Thoracic aorta (tissue), 2 donors: ENCODE measurements at regions not wholly inside any gene's neighbourhood (a gene's known extent, or its start where the extent isn't known, plus 50 kb on each side); places are given as distances from the start of the nearest gene placed in this dataset.

Source experiments
- ATAC-seq: fragments of 150-250 bp; one replicate; pipeline ENCODE4 v1.8.0; 2017; ENCODE audit warnings: low read depth; ENCODE audit not compliant: insufficient number of reproducible peaks, low FRiP score
- DNase-seq: peaks from one replicate; pipeline ENCODE4 v3.0.0-alpha.2; 2020; ENCODE audit warnings: low spot score
- H3K27ac ChIP-seq, 2 donors: fragments of 200-600 bp; sonication (generic); 1 replicate in 1 of 2; 2 replicates in 1 of 2; pipeline ENCODE4 v1.5.1; 2016; ENCODE audit warnings: mild to moderate bottlenecking in 2 of 2, moderate library complexity in 2 of 2
- H3K27me3 ChIP-seq: fragments of 200-600 bp; sonication (generic); replicated peaks from 2 replicates; pipeline ENCODE4 v1.6.0; 2016; ENCODE audit warnings: mild to moderate bottlenecking; ENCODE audit not compliant: insufficient read depth
- H3K36me3 ChIP-seq: fragments of 200-600 bp; sonication (generic); one replicate; pipeline ENCODE4 v1.5.1; 2016
- H3K4me1 ChIP-seq, 2 donors: fragments of 200-600 bp; sonication (generic); 1 replicate in 1 of 2; 2 replicates in 1 of 2; pipeline versions ENCODE4 v1.5.1 to v1.6.0; 2016; ENCODE audit warnings: low read depth in 2 of 2, mild to moderate bottlenecking in 1 of 2; ENCODE audit not compliant: control insufficient read depth in 1 of 2
- H3K4me3 ChIP-seq: fragments of 200-600 bp; sonication (generic); 2 replicates; pipeline ENCODE4 v1.5.1; 2016; ENCODE audit warnings: mild to moderate bottlenecking
- H3K9me3 ChIP-seq: fragments of 200-600 bp; sonication (generic); 2 replicates; pipeline ENCODE4 v1.5.1; 2016
- CTCF ChIP-seq: fragments of 200-600 bp; sonication (generic); IDR thresholded peaks from one replicate; pipeline ENCODE4 v1.5.1; 2019; ENCODE audit warnings: antibody characterized with exemption

- no peaks in the 10 kb centered on the region for H3K27me3 ChIP-seq
- H3K27ac ChIP-seq: no peak overlapping the region
- H3K36me3 ChIP-seq: no peaks in the 10 kb centered on the region
- no peaks in the 10 kb centered on the region for H3K4me1 ChIP-seq
- no peak for TF ChIP-seq CTCF
- DNase-seq (no peak), ATAC-seq (no peak)
- H3K4me3 ChIP-seq: no peak overlapping the region
- no peaks in the 10 kb centered on the region for H3K9me3 ChIP-seq
These were observed 144.0 kb upstream of the CIBAR2 start for GRCh38 chr16:85256190-85256739.

GRCh38 chr16:85257483-85257882, 145.2 kb upstream of the CIBAR2 start:
- ATAC-seq (no peak), DNase-seq (no peak)
- H3K9me3 ChIP-seq: no peaks in the 10 kb centered on the region
- no peak for TF ChIP-seq CTCF
- no peak overlapping the region for H3K4me3 ChIP-seq
- H3K27ac ChIP-seq: no peak overlapping the region
- no peaks in the 10 kb centered on the region for H3K36me3 ChIP-seq
- H3K4me1 ChIP-seq: no peaks in the 10 kb centered on the region
- H3K27me3 ChIP-seq: no peaks in the 10 kb centered on the region

- Histone ChIP-seq H3K27ac (no peak overlapping the region), H3K9me3 (no peaks in the 10 kb centered on the region), H3K36me3 (no peaks in the 10 kb centered on the region), H3K4me1 (no peaks in the 10 kb centered on the region), H3K4me3 (no peak overlapping the region), H3K27me3 (no peaks in the 10 kb centered on the region)
- DNase-seq: no peak
- no peak for ATAC-seq
- no peak for TF ChIP-seq CTCF
These were observed 145.9 kb upstream of the CIBAR2 start for GRCh38 chr16:85258166-85258565.

- H3K27ac ChIP-seq: no peak overlapping the region
- H3K4me3 ChIP-seq: no peak overlapping the region
- DNase-seq (no peak), ATAC-seq (no peak)
- no peak for TF ChIP-seq CTCF
- H3K4me1 ChIP-seq: no peaks in the 10 kb centered on the region
- H3K27me3 ChIP-seq: no peaks in the 10 kb centered on the region
- H3K9me3 ChIP-seq: no peaks in the 10 kb centered on the region
- H3K36me3 ChIP-seq: no peaks in the 10 kb centered on the region
These were observed 146.4 kb upstream of the CIBAR2 start for GRCh38 chr16:85258629-85259028.

GRCh38 chr16:85259115-85259831, 147.0 kb upstream of the CIBAR2 start:
- Histone ChIP-seq H3K36me3 (no peaks in the 10 kb centered on the region), H3K27ac (no peak overlapping the region), H3K4me3 (no peak overlapping the region), H3K9me3 (no peaks in the 10 kb centered on the region), H3K27me3 (no peaks in the 10 kb centered on the region), H3K4me1 (no peaks in the 10 kb centered on the region)
- ATAC-seq (no peak), DNase-seq (no peak)
- TF ChIP-seq CTCF: no peak
